ENCODE measurements at regions not wholly inside any gene's neighbourhood (a gene's known extent, or its start where the extent isn't known, plus 50 kb on each side); places are given as distances from the start of the nearest gene placed in this dataset.

DNA sequence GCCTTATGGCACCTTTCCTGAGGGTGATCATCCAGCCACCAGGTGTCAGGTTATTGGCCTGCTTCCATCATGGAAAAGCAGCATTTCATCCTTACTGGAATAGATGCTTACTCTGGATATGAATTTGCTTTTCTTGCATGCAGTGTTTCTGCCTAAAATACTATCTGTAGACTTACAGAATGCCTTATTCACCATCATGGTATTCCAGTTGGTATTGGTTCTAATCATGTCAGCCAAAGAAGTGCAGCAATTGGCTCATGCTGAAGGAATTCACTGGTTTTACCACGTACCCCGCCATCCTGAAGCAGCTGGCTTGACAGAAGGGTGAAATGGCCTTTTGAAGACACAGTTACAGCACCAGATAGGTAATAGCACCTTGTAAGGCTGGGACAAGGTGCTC, 194.2 kb downstream of the AASDHPPT start:
- TF ChIP-seq, protein P1, sequence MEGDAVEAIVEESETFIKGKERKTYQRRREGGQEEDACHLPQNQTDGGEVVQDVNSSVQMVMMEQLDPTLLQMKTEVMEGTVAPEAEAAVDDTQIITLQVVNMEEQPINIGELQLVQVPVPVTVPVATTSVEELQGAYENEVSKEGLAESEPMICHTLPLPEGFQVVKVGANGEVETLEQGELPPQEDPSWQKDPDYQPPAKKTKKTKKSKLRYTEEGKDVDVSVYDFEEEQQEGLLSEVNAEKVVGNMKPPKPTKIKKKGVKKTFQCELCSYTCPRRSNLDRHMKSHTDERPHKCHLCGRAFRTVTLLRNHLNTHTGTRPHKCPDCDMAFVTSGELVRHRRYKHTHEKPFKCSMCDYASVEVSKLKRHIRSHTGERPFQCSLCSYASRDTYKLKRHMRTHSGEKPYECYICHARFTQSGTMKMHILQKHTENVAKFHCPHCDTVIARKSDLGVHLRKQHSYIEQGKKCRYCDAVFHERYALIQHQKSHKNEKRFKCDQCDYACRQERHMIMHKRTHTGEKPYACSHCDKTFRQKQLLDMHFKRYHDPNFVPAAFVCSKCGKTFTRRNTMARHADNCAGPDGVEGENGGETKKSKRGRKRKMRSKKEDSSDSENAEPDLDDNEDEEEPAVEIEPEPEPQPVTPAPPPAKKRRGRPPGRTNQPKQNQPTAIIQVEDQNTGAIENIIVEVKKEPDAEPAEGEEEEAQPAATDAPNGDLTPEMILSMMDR (IDR thresholded peaks at IDR 0.05), result no peak
- TF ChIP-seq POLR2AphosphoS5 (IDR thresholded peaks at IDR 0.05; ENCODE audit: low read depth, low read length) (no peak), SIN3A (IDR thresholded peaks at IDR 0.05; ENCODE audit: borderline replicate concordance, insufficient read depth, low read depth, low read length) (no peak)
